ENCODE measurements at regions not wholly inside any gene's neighbourhood (a gene's known extent, or its start where the extent isn't known, plus 50 kb on each side); places are given as distances from the start of the nearest gene placed in this dataset.

DNA sequence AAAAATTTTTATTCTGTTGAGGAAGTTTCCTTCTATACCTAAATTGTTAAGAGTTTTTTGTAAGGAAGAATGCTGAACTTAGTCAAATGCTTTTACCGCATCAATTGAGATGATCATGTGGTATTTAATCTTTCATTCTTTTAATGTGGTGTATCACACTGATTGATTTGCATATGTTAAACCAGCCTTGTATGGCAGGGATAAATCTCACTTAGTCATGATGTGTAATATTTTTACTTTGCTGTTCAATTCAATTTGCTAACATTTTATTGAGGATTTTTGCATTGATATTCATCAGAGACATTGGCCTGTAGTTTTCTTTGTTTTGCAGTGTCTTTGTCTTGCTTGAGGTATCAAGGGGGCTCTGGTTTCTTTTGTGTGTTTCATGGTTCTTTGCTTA is 125.3 kb upstream of the MEF2C start:
- Histone ChIP-seq H3K36me3 (no peaks in the 10 kb centered on the region), H3K9me3 (peaks cover 0 to 7% (median 0%) of the 10 kb centered on the region in 3 donors), H3K27me3 (no peaks in the 10 kb centered on the region), H3K4me3 (no peak overlapping the region), H3K4me1 (no peaks in the 10 kb centered on the region), H3K27ac (no peak overlapping the region)
- WGBS, 2 donors (ENCODE audit: low coverage in 1 of 2): 90 to 94% methylated on average over 1 of the region's 1 CpG
- no peak for ATAC-seq
- TF ChIP-seq POLR2A (IDR thresholded peaks at IDR 0.05): no peak
- no peak for TF ChIP-seq POLR2AphosphoS5 (IDR thresholded peaks at IDR 0.05)
- TF ChIP-seq, protein P1, sequence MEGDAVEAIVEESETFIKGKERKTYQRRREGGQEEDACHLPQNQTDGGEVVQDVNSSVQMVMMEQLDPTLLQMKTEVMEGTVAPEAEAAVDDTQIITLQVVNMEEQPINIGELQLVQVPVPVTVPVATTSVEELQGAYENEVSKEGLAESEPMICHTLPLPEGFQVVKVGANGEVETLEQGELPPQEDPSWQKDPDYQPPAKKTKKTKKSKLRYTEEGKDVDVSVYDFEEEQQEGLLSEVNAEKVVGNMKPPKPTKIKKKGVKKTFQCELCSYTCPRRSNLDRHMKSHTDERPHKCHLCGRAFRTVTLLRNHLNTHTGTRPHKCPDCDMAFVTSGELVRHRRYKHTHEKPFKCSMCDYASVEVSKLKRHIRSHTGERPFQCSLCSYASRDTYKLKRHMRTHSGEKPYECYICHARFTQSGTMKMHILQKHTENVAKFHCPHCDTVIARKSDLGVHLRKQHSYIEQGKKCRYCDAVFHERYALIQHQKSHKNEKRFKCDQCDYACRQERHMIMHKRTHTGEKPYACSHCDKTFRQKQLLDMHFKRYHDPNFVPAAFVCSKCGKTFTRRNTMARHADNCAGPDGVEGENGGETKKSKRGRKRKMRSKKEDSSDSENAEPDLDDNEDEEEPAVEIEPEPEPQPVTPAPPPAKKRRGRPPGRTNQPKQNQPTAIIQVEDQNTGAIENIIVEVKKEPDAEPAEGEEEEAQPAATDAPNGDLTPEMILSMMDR (IDR thresholded peaks at IDR 0.05): no peak
- TF ChIP-seq EP300 (IDR thresholded peaks at IDR 0.05): no peak

GRCh38 chr5:89005990-89006389 is 123.0 kb upstream of the MEF2C start:
- H3K27me3 ChIP-seq: no peaks in the 10 kb centered on the region
- H3K4me3 ChIP-seq: no peak overlapping the region
- peaks cover 0 to 7% (median 0%) of the 10 kb centered on the region in 3 donors for H3K9me3 ChIP-seq
- WGBS, 2 donors (ENCODE audit: low coverage in 1 of 2): 76 to 95% methylated on average over 2 of the region's 2 CpGs
- H3K27ac ChIP-seq: no peak overlapping the region
- no peaks in the 10 kb centered on the region for H3K36me3 ChIP-seq
- H3K4me1 ChIP-seq: no peaks in the 10 kb centered on the region
- no peak for TF ChIP-seq POLR2A (IDR thresholded peaks at IDR 0.05)
- no peak for TF ChIP-seq POLR2AphosphoS5 (IDR thresholded peaks at IDR 0.05)
- no peak for TF ChIP-seq EP300 (IDR thresholded peaks at IDR 0.05)
- no peak for ATAC-seq

GRCh38 chr5:89004379-89004778 is 121.4 kb upstream of the MEF2C start:
- Histone ChIP-seq H3K4me1 (no peaks in the 10 kb centered on the region), H3K9me3 (peaks cover 0 to 7% (median 0%) of the 10 kb centered on the region in 3 donors), H3K4me3 (no peak overlapping the region), H3K27me3 (no peaks in the 10 kb centered on the region), H3K27ac (no peak overlapping the region), H3K36me3 (no peaks in the 10 kb centered on the region)
- TF ChIP-seq POLR2AphosphoS5 (IDR thresholded peaks at IDR 0.05): no peak
- TF ChIP-seq EP300 (IDR thresholded peaks at IDR 0.05): no peak
- no peak for TF ChIP-seq POLR2A (IDR thresholded peaks at IDR 0.05)
- TF ChIP-seq, protein P1 (IDR thresholded peaks at IDR 0.05): no peak
- ATAC-seq: no peak
- WGBS, 2 donors (ENCODE audit: low coverage in 1 of 2): 95 to 96% methylated on average over 3 of the region's 3 CpGs

- Histone ChIP-seq H3K4me3 (no peak overlapping the region), H3K27ac (no peak overlapping the region), H3K27me3 (no peaks in the 10 kb centered on the region), H3K4me1 (no peaks in the 10 kb centered on the region), H3K36me3 (no peaks in the 10 kb centered on the region), H3K9me3 (peaks cover 0 to 7% (median 0%) of the 10 kb centered on the region in 3 donors)
- TF ChIP-seq POLR2A (IDR thresholded peaks at IDR 0.05): no peak
- TF ChIP-seq EP300 (IDR thresholded peaks at IDR 0.05): no peak
- TF ChIP-seq POLR2AphosphoS5 (IDR thresholded peaks at IDR 0.05): no peak
- TF ChIP-seq, protein P1 (IDR thresholded peaks at IDR 0.05): no peak
- no CpG with 5 or more reads among the region's 47 CpGs for WGBS, 2 donors (ENCODE audit: low coverage in 1 of 2)
- no peak for ATAC-seq
Observed at GRCh38 chr5:89003563-89004036, 120.6 kb upstream of the MEF2C start.

GRCh38 chr5:88999853-89000252 is 116.9 kb upstream of the MEF2C start:
- H3K9me3 ChIP-seq: peaks cover 0 to 7% (median 0%) of the 10 kb centered on the region in 3 donors
- no peaks in the 10 kb centered on the region for H3K4me1 ChIP-seq
- no peak overlapping the region for H3K27ac ChIP-seq
- H3K4me3 ChIP-seq: no peak overlapping the region
- ATAC-seq: no peak
- no peaks in the 10 kb centered on the region for H3K36me3 ChIP-seq
- H3K27me3 ChIP-seq: no peaks in the 10 kb centered on the region
- TF ChIP-seq POLR2A (IDR thresholded peaks at IDR 0.05) (no peak), POLR2AphosphoS5 (IDR thresholded peaks at IDR 0.05) (no peak), EP300 (IDR thresholded peaks at IDR 0.05) (no peak)
- TF ChIP-seq, protein P1 (IDR thresholded peaks at IDR 0.05): no peak
